IMR-90 (cell line): ENCODE measurements at regions not wholly inside any gene's neighbourhood (a gene's known extent, or its start where the extent isn't known, plus 50 kb on each side); places are given as distances from the start of the nearest gene placed in this dataset.

ENCODE experiments used
- ATAC-seq: fragments of 200-7000 bp; cut with Tn5 transposase; 2 replicates; pipeline ENCODE4 v1.9.1; 2020; ENCODE audit warnings: low read depth, mild to moderate bottlenecking, moderate library complexity
- BruUV-seq: library from RNA; stranded (reverse); fragments of 400-500 nt; replicated peaks from 2 replicates; lab custom pipeline; 2021; lab: Mats Ljungman, UMichigan
- CTCF ChIA-PET: fragments of 300-600 bp; formaldehyde crosslinking; extraction: SDS; loops from one replicate; lab custom pipeline; 2021; ENCODE audit warnings: antibody characterized with exemption; lab: Yijun Ruan, JAX
- POLR2A ChIA-PET: fragments of 300-600 bp; sonication (Branson Sonifier 250); formaldehyde crosslinking; loops from one replicate; lab custom pipeline; 2022; ENCODE audit warnings: antibody characterized with exemption; ENCODE audit not compliant: unreplicated experiment; lab: Charles Lee
- DNase-seq: peaks from one replicate; pipeline ENCODE4 v3.0.0; 2013
- H2AFZ ChIP-seq: replicated peaks from 2 replicates; pipeline ENCODE3; 2013; ENCODE audit warnings: low read length, mild to moderate bottlenecking; ENCODE audit not compliant: poor library complexity
- H2AK5ac ChIP-seq: 2 replicates; pipeline ENCODE4 v1.6.1; 2013; ENCODE audit warnings: low read depth, low read length, inconsistent platforms
- H2AK9ac ChIP-seq: replicated peaks from 2 replicates; pipeline ENCODE3; 2013; ENCODE audit warnings: mild to moderate bottlenecking, low read depth, low read length, moderate library complexity; ENCODE audit not compliant: poor library complexity
- H2BK120ac ChIP-seq: 2 replicates; pipeline ENCODE4 v1.6.1; 2013; ENCODE audit warnings: low read depth, low read length, inconsistent platforms
- H2BK15ac ChIP-seq: 3 replicates; pipeline ENCODE4 v1.6.1; 2013; ENCODE audit warnings: low read depth, low read length, inconsistent platforms
- H2BK20ac ChIP-seq: 2 replicates; pipeline ENCODE4 v1.6.1; 2013; ENCODE audit warnings: low read depth, mild to moderate bottlenecking, inconsistent platforms, low read length, moderate library complexity
- H2BK5ac ChIP-seq: 2 replicates; pipeline ENCODE4 v1.6.1; 2013; ENCODE audit warnings: mild to moderate bottlenecking, low read depth, low read length, inconsistent platforms; ENCODE audit not compliant: poor library complexity, severe bottlenecking
- H3K14ac ChIP-seq: replicated peaks from 2 replicates; pipeline ENCODE4 v1.6.1; 2013; ENCODE audit warnings: low read depth, low read length, inconsistent platforms
- H3K18ac ChIP-seq: 2 replicates; pipeline ENCODE4 v1.6.1; 2013; ENCODE audit warnings: low read depth, low read length, control low read depth
- H3K23ac ChIP-seq: 2 replicates; pipeline ENCODE4 v1.6.1; 2013; ENCODE audit warnings: low read depth, low read length, inconsistent platforms
- H3K27ac ChIP-seq: 2 replicates; pipeline ENCODE4 v1.5.1; 2013; ENCODE audit warnings: mild to moderate bottlenecking, control low read depth, low read length; ENCODE audit not compliant: insufficient read depth
- H3K27me3 ChIP-seq: 2 replicates; pipeline ENCODE4 v1.6.1; 2013; ENCODE audit warnings: low read length; ENCODE audit not compliant: control insufficient read depth, insufficient read depth
- H3K36me3 ChIP-seq: 2 replicates; pipeline ENCODE4 v1.6.1; 2013; ENCODE audit warnings: low read length, mixed read lengths; ENCODE audit not compliant: control insufficient read depth, insufficient read depth
- H3K4ac ChIP-seq: 2 replicates; pipeline ENCODE4 v1.6.1; 2013; ENCODE audit warnings: low read depth, low read length, inconsistent platforms
- H3K4me1 ChIP-seq: 2 replicates; pipeline ENCODE4 v1.6.1; 2013; ENCODE audit warnings: low read length, mixed read lengths; ENCODE audit not compliant: control insufficient read depth, insufficient read depth
- H3K4me2 ChIP-seq: 2 replicates; pipeline ENCODE4 v1.6.1; 2013; ENCODE audit warnings: low read depth, mild to moderate bottlenecking, control low read depth, low read length, moderate library complexity
- H3K4me3 ChIP-seq: 2 replicates; pipeline ENCODE4 v1.5.1; 2013; ENCODE audit warnings: low read depth, mild to moderate bottlenecking, control low read depth, low read length, moderate library complexity; ENCODE audit not compliant: insufficient read depth
- H3K56ac ChIP-seq: 2 replicates; pipeline ENCODE4 v1.6.1; 2013; ENCODE audit warnings: low read length, inconsistent platforms; ENCODE audit not compliant: insufficient read depth; ENCODE audit errors: extremely low read depth
- H3K79me1 ChIP-seq, 2 experiments: 2 replicates each; pipeline ENCODE4 v1.6.1; 2013; ENCODE audit warnings: low read length in 2 of 2, inconsistent platforms in 1 of 2, low read depth in 1 of 2
- H3K9ac ChIP-seq: 2 replicates; pipeline ENCODE4 v1.6.1; 2013; ENCODE audit warnings: low read depth, low read length, control low read depth
- H3K9me1 ChIP-seq: 2 replicates; pipeline ENCODE4 v1.6.1; 2013; ENCODE audit warnings: low read length, inconsistent platforms; ENCODE audit not compliant: insufficient read depth
- H3K9me3 ChIP-seq: 2 replicates; pipeline ENCODE4 v1.6.1; 2013; ENCODE audit warnings: low read length; ENCODE audit not compliant: control insufficient read depth, insufficient read depth
- H4K20me1 ChIP-seq: 2 replicates; pipeline ENCODE4 v1.6.1; 2013; ENCODE audit warnings: low read length, inconsistent platforms; ENCODE audit not compliant: insufficient read depth
- H4K5ac ChIP-seq: 2 replicates; pipeline ENCODE4 v1.6.1; 2013; ENCODE audit warnings: mild to moderate bottlenecking, low read depth, low read length, control low read depth
- H4K8ac ChIP-seq, 2 experiments: 2 replicates each; pipeline ENCODE4 v1.6.1; 2013; ENCODE audit warnings: low read depth in 2 of 2, low read length in 2 of 2, control low read depth in 1 of 2, inconsistent platforms in 1 of 2
- H4K91ac ChIP-seq: 2 replicates; pipeline ENCODE4 v1.6.1; 2013; ENCODE audit warnings: low read depth, low read length, inconsistent platforms; ENCODE audit not compliant: insufficient read depth
- BHLHE40 ChIP-seq: fragments of 150-350 bp; IDR thresholded peaks from 2 replicates; pipeline ENCODE4 v1.6.1; 2016; ENCODE audit warnings: mild to moderate bottlenecking, low read depth, low read length
- CEBPB ChIP-seq: IDR thresholded peaks from 2 replicates; pipeline ENCODE4 v1.6.1; 2012; ENCODE audit warnings: low read depth, low read length, improper control_type of control experiment
- CHD1 ChIP-seq: IDR thresholded peaks from 2 replicates; pipeline ENCODE4 v1.6.1; 2012; ENCODE audit warnings: low read depth, low read length, improper control_type of control experiment
- CTCF ChIP-seq: conservative IDR thresholded peaks from 2 replicates; pipeline ENCODE4 v1.5.1; 2012; ENCODE audit warnings: mild to moderate bottlenecking, low read depth, low read length, improper control_type of control experiment
- FOS ChIP-seq: fragments of 150-350 bp; IDR thresholded peaks from 2 replicates; pipeline ENCODE4 v1.6.1; 2016; ENCODE audit warnings: low read depth, low read length
- MAFK ChIP-seq: IDR thresholded peaks from 2 replicates; pipeline ENCODE4 v1.6.1; 2012; ENCODE audit warnings: low read depth, low read length, improper control_type of control experiment
- MAZ ChIP-seq: IDR thresholded peaks from 2 replicates; pipeline ENCODE4 v1.6.1; 2012; ENCODE audit warnings: low read depth, mild to moderate bottlenecking, low read length, improper control_type of control experiment, moderate library complexity, borderline replicate concordance
- MXI1 ChIP-seq: IDR thresholded peaks from 2 replicates; pipeline ENCODE4 v1.6.1; 2012; ENCODE audit warnings: low read depth, mild to moderate bottlenecking, low read length, moderate library complexity, borderline replicate concordance
- NFE2L2 ChIP-seq: fragments of 150-350 bp; IDR thresholded peaks from 2 replicates; pipeline ENCODE4 v1.6.1; 2016; ENCODE audit warnings: low read depth, mild to moderate bottlenecking, low read length
- POLR2A ChIP-seq: IDR thresholded peaks from 2 replicates; pipeline ENCODE4 v1.6.1; 2012; ENCODE audit warnings: mild to moderate bottlenecking, low read depth, low read length
- RAD21 ChIP-seq: IDR thresholded peaks from 2 replicates; pipeline ENCODE4 v1.6.1; 2012; ENCODE audit warnings: low read length, improper control_type of control experiment
- RCOR1 ChIP-seq: IDR thresholded peaks from 2 replicates; pipeline ENCODE4 v1.6.1; 2012; ENCODE audit warnings: mild to moderate bottlenecking, low read length, improper control_type of control experiment; ENCODE audit not compliant: insufficient replicate concordance
- RFX5 ChIP-seq: IDR thresholded peaks from 2 replicates; pipeline ENCODE4 v1.8.0; 2012; ENCODE audit warnings: low read depth, mild to moderate bottlenecking, low read length, moderate library complexity
- SMC3 ChIP-seq: fragments of 150-350 bp; IDR thresholded peaks from 2 replicates; pipeline ENCODE4 v1.6.1; 2016; ENCODE audit warnings: low read depth, mild to moderate bottlenecking, antibody characterized with exemption, low read length, moderate library complexity
- USF2 ChIP-seq: fragments of 150-350 bp; IDR thresholded peaks from 2 replicates; pipeline ENCODE4 v1.6.1; 2017; ENCODE audit warnings: mild to moderate bottlenecking, antibody characterized with exemption, low read length, low read depth
- WGBS, 2 experiments: methylation state at CpG; one replicate each; pipeline versions ENCODE4 v1.1.5 to v1.1.7; 2013; ENCODE audit warnings: missing lambda C conversion rate in 2 of 2; ENCODE audit not compliant: insufficient read length in 1 of 2; ENCODE audit errors: extremely low coverage in 2 of 2; 5-methylcytosine and 5-hydroxymethylcytosine counted together
- dilution Hi-C: fragments of 300-500 bp; cut with HindIII; formaldehyde crosslinking; loops from one replicate; pipeline ENCODE4 v1.14.3; 2018; ENCODE audit warnings: low sequenced_read_pairs; ENCODE audit not compliant: unreplicated experiment
- in situ Hi-C: fragments of 300-500 bp; cut with MboI; formaldehyde crosslinking; loops from 3 replicates; pipeline ENCODE4 v1.14.3; 2019; ENCODE audit warnings: low sequenced_read_pairs, inconsistent platforms, mixed read lengths
- intact Hi-C: fragments of 100-400 bp; cut with micrococcal nuclease; formaldehyde crosslinking; loops from 2 replicates; pipeline ENCODE4 v1.10.0; 2022
- TF ChIP-seq, protein P1 (sequence below): fragments of 150-350 bp; IDR thresholded peaks from 2 replicates; pipeline ENCODE4 v1.6.1; 2016; ENCODE audit warnings: low read depth, mild to moderate bottlenecking, low read length, moderate library complexity, borderline replicate concordance

- H2BK5ac ChIP-seq, result no peak overlapping the region
- no peak overlapping the region for H3K18ac ChIP-seq
- H3K9ac ChIP-seq, result no peak overlapping the region
- H3K23ac ChIP-seq, result no peak overlapping the region
- H3K4me1 ChIP-seq, result peaks cover 4% of the 10 kb centered on the region
- no peak overlapping the region for H2BK15ac ChIP-seq
- H2AK9ac ChIP-seq, result no peak overlapping the region
- H4K20me1 ChIP-seq, result no peaks in the 10 kb centered on the region
- no peak for TF ChIP-seq MXI1
- TF ChIP-seq, protein P1, sequence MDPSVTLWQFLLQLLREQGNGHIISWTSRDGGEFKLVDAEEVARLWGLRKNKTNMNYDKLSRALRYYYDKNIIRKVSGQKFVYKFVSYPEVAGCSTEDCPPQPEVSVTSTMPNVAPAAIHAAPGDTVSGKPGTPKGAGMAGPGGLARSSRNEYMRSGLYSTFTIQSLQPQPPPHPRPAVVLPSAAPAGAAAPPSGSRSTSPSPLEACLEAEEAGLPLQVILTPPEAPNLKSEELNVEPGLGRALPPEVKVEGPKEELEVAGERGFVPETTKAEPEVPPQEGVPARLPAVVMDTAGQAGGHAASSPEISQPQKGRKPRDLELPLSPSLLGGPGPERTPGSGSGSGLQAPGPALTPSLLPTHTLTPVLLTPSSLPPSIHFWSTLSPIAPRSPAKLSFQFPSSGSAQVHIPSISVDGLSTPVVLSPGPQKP, result no peak
- no peak for TF ChIP-seq CHD1
- TF ChIP-seq CTCF, result no peak
- TF ChIP-seq MAZ, result no peak
- TF ChIP-seq USF2, result no peak
- no peak for TF ChIP-seq RAD21
- TF ChIP-seq RFX5, result no peak
- no peak for TF ChIP-seq MAFK
- no peak for TF ChIP-seq FOS
- no peak for TF ChIP-seq NFE2L2
- no peak for TF ChIP-seq CEBPB
- TF ChIP-seq RCOR1, result no peak
- TF ChIP-seq BHLHE40, result no peak
- TF ChIP-seq POLR2A, result no peak
- no peak for TF ChIP-seq SMC3
- H3K56ac ChIP-seq, result no peak overlapping the region
- H3K27me3 ChIP-seq, result peaks cover 27% of the 10 kb centered on the region
- H3K4ac ChIP-seq, result no peak overlapping the region
- POLR2A ChIA-PET, result no interaction called here
- H3K4me2 ChIP-seq, result no peak overlapping the region
- H3K14ac ChIP-seq, result no peak overlapping the region
- dilution Hi-C loops, result no loop called here
- DNase-seq (no peak), ATAC-seq (no peak)
- BruUV-seq, result no TSS peak
- no peak overlapping the region for H2BK120ac ChIP-seq
- no peak overlapping the region for H4K91ac ChIP-seq
- CTCF ChIA-PET, result interaction anchor here (0.6 kb wide), 1 partner anchor 143 kb away, joined by 3 read pairs; no protein-coding TSS in a partner anchor
- intact Hi-C loops, result no loop called here
- H3K9me1 ChIP-seq, result no peaks in the 10 kb centered on the region
- no peaks in the 10 kb centered on the region for H3K79me1 ChIP-seq
- no peaks in the 10 kb centered on the region for H3K36me3 ChIP-seq
- H3K9me3 ChIP-seq, result no peaks in the 10 kb centered on the region
- H4K5ac ChIP-seq, result no peak overlapping the region
- WGBS, 2 experiments, result no CpG with 5 or more reads among the region's 7 CpGs
- H3K4me3 ChIP-seq, result no peak overlapping the region
- H4K8ac ChIP-seq, result no peak overlapping the region
- H2BK20ac ChIP-seq, result no peak overlapping the region
- in situ Hi-C loops, result no loop called here
- H2AK5ac ChIP-seq, result no peak overlapping the region
- no peak overlapping the region for H2AFZ ChIP-seq
- no peak overlapping the region for H3K27ac ChIP-seq
These were observed 78.3 kb upstream of the FYN start for GRCh38 chr6:111951497-111952085.
